HUES6 (cell line): ENCODE measurements at regions not wholly inside any gene's neighbourhood (a gene's known extent, or its start where the extent isn't known, plus 50 kb on each side); places are given as distances from the start of the nearest gene placed in this dataset.

ENCODE experiments used
- H3K27ac ChIP-seq: 2 replicates; pipeline ENCODE4 v1.7.0; 2013; ENCODE audit warnings: low read depth, mild to moderate bottlenecking, low read length, inconsistent platforms
- H3K27me3 ChIP-seq: 2 replicates; pipeline ENCODE4 v1.6.1; 2013; ENCODE audit warnings: low read length; ENCODE audit not compliant: control insufficient read depth, insufficient read depth
- H3K36me3 ChIP-seq: 2 replicates; pipeline ENCODE4 v1.6.1; 2013; ENCODE audit warnings: low read length; ENCODE audit not compliant: control insufficient read depth, insufficient read depth
- H3K4me1 ChIP-seq: 2 replicates; pipeline ENCODE4 v1.6.1; 2013; ENCODE audit warnings: low read length; ENCODE audit not compliant: control insufficient read depth, insufficient read depth
- H3K4me3 ChIP-seq: 2 replicates; pipeline ENCODE4 v1.5.1; 2013; ENCODE audit warnings: low read depth, low read length
- H3K9ac ChIP-seq: one replicate; pipeline ENCODE4 v1.6.1; 2013; ENCODE audit warnings: mild to moderate bottlenecking, low read length
- H3K9me3 ChIP-seq: 2 replicates; pipeline ENCODE4 v1.6.1; 2013; ENCODE audit warnings: low read depth, low read length; ENCODE audit not compliant: control insufficient read depth, insufficient read depth

GRCh38 chr7:131003634-131004033, 269.6 kb upstream of the KLF14 start:
- H3K27ac ChIP-seq = no peak overlapping the region
- H3K4me3 ChIP-seq = no peak overlapping the region
- no peaks in the 10 kb centered on the region for H3K36me3 ChIP-seq
- no peak overlapping the region for H3K9ac ChIP-seq
- peaks cover 13% of the 10 kb centered on the region for H3K4me1 ChIP-seq
- H3K27me3 ChIP-seq = no peaks in the 10 kb centered on the region
- peaks cover 5% of the 10 kb centered on the region; the same call in 1 of the 2 replicates for H3K9me3 ChIP-seq

- H3K36me3 ChIP-seq = no peaks in the 10 kb centered on the region
- H3K9ac ChIP-seq = no peak overlapping the region
- peaks cover 5% of the 10 kb centered on the region; the same call in 1 of the 2 replicates for H3K9me3 ChIP-seq
- H3K27me3 ChIP-seq = no peaks in the 10 kb centered on the region
- H3K4me3 ChIP-seq = no peak overlapping the region
- H3K27ac ChIP-seq = no peak overlapping the region
- H3K4me1 ChIP-seq = peaks cover 13% of the 10 kb centered on the region
These were observed 270.4 kb upstream of the KLF14 start for GRCh38 chr7:131004371-131004770.

GRCh38 chr7:131007439-131008330, 273.7 kb upstream of the KLF14 start:
- H3K9me3 ChIP-seq = peaks cover under 1% of the 10 kb centered on the region; the same call in 1 of the 2 replicates
- no peak overlapping the region for H3K9ac ChIP-seq
- H3K27me3 ChIP-seq = no peaks in the 10 kb centered on the region
- H3K27ac ChIP-seq = no peak overlapping the region
- H3K4me3 ChIP-seq = no peak overlapping the region
- H3K36me3 ChIP-seq = no peaks in the 10 kb centered on the region
- peaks cover 15% of the 10 kb centered on the region for H3K4me1 ChIP-seq

DNA sequence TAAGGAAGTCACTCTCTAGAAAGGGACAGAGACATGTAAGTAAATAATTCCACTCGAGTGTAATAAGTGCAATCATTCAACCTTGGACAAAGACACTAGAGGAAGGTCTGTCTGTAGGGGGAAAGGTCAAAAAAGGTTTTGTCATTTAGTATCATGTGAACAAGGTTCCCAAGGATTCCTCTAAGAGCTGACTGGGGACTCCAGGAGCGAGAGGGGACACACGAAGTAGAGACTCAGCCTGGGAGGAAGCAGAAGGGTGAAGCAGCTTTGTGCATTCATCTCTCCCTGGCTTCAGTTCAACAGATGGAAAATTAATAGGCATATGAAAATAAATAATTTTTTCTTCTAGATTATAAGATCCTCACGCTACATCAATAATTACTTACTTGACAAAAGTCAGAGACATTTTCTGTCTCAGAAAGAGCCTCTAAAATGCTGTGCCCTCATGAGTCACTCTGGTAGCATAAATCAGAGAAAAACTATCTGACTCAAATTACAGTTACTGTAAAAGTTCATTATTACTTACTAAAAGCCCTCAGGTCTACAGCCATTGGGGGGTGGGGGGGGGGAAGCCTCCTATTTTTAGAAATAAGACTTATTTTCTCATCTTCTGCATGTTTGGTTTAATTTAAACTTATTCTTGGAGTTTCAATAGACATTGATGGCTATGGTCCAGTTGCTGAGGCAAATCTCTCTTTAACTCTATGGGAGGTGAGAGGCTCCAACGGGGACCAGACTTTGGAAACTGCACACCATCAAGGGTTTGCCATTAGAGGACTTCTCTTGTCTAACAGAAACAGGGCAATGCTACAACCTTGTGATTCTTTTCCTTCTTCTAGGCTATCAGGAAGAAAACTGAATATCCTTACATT, 275.1 kb upstream of the KLF14 start:
- Histone ChIP-seq H3K9me3 (no peaks in the 10 kb centered on the region), H3K36me3 (no peaks in the 10 kb centered on the region), H3K9ac (no peak overlapping the region), H3K27ac (no peak overlapping the region), H3K4me3 (no peak overlapping the region), H3K27me3 (no peaks in the 10 kb centered on the region), H3K4me1 (peaks cover 22% of the 10 kb centered on the region)

DNA sequence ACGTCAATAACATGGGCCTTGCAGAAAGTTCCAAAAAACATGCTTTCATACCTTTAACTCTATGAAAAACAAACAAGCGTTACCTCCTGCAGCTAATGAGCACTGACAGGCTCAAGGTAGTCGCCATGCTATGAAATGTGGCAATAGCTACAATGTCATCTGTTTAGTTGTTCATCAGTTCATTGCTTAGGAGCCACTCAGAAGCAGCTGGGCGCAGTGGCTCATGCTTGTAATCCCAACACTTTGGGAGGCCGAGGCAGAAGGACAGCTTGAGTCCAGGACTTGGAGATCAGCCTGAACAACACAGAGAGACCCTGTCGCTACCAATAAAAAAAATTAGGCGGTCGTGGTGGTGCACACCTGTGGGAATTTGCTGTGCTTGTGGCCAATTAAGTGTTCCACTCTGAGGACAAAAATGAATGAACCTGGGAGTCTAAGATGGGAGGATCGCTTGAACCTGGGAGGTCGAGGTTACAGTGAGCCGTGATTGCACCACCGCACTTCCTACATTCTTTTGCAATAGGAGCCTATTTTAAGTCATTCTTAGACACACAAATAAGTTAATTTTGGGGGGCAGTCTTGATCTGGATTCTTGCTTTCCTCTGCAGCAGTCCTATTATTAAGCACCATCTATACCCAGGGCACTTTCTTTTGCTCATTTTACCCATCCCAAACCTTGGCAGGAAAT, 276.2 kb upstream of the KLF14 start:
- Histone ChIP-seq H3K27ac (no peak overlapping the region), H3K4me3 (no peak overlapping the region), H3K36me3 (no peaks in the 10 kb centered on the region), H3K4me1 (peaks cover 22% of the 10 kb centered on the region), H3K27me3 (no peaks in the 10 kb centered on the region), H3K9me3 (no peaks in the 10 kb centered on the region), H3K9ac (no peak overlapping the region)

DNA sequence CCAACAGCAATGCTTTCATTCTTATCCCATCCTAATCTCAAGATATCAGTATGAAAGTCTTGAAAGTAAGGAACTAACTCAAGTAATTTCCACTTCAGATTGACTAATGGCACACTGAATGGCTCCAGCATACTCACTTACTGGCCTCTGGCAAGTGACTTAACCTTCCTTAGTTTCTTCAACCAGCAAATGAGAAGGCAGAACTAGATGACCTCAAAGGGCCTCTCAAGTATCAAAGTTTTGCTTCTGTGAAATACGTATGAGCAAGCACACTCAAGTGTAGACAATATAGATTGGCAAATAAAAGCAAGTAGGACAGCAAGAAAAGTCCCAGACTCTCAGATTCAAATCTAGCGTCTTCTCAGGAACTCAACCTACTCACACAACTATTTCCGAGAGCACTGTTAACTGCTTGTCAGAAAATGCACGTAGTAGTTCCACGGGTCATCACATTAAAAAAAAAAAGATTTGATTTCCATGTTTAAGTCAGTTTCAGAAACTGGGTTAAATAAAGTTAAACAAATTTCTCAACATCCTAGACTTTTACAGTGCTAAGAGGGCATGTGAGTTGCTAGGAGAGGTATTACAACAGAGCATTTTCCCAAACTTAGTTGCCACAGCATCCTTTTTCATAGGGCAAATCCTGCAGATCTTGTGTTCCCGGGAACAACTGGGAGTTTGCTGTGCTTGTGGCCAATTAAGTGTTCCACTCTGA, 276.9 kb upstream of the KLF14 start:
- no peak overlapping the region for H3K27ac ChIP-seq
- H3K9me3 ChIP-seq = no peaks in the 10 kb centered on the region
- H3K4me1 ChIP-seq = peaks cover 22% of the 10 kb centered on the region
- no peak overlapping the region for H3K9ac ChIP-seq
- no peaks in the 10 kb centered on the region for H3K36me3 ChIP-seq
- H3K27me3 ChIP-seq = no peaks in the 10 kb centered on the region
- H3K4me3 ChIP-seq = no peak overlapping the region

DNA sequence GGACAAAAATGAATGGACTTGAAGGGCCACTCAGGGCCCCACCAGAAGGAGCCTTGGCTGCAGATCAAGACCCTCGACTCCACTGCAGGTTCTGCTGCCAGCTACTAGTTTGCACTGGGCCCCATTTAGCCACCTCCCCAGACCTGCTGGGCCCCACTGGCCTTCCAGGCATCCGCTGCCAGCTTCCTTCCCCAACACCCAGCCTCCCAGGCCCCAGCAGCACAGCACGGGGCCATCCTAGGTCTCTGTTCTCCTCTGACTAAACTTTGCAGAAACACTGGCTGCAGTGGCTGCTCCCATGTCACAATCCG, 277.4 kb upstream of the KLF14 start:
- no peaks in the 10 kb centered on the region for H3K36me3 ChIP-seq
- peaks cover 22% of the 10 kb centered on the region for H3K4me1 ChIP-seq
- no peaks in the 10 kb centered on the region for H3K27me3 ChIP-seq
- no peak overlapping the region for H3K27ac ChIP-seq
- no peaks in the 10 kb centered on the region for H3K9me3 ChIP-seq
- no peak overlapping the region for H3K9ac ChIP-seq
- no peak overlapping the region for H3K4me3 ChIP-seq

DNA sequence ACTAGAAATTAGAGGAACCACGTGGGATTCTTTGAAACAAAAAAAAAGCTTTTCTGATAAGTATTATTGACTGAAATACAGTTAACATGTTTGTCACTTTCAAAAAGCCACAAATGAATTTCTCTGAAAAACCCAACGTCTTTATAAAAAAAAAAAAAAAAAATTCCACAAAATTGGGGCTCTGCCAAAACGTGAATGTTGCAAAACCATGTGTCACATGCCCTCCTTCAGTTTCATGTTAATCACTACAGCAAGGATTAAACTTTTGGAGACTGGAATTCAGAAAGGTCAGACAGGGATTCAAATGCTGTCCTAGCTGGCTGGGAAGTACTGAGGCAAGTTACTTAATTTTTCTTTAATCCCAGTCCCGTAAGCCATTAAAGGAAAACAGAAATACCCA, 278.0 kb upstream of the KLF14 start:
- no peaks in the 10 kb centered on the region for H3K36me3 ChIP-seq
- H3K27ac ChIP-seq = no peak overlapping the region
- H3K4me3 ChIP-seq = no peak overlapping the region
- no peaks in the 10 kb centered on the region for H3K27me3 ChIP-seq
- H3K9ac ChIP-seq = no peak overlapping the region
- no peaks in the 10 kb centered on the region for H3K9me3 ChIP-seq
- H3K4me1 ChIP-seq = peaks cover 22% of the 10 kb centered on the region

- no peaks in the 10 kb centered on the region for H3K9me3 ChIP-seq
- H3K4me3 ChIP-seq = no peak overlapping the region
- no peak overlapping the region for H3K9ac ChIP-seq
- H3K4me1 ChIP-seq = peaks cover 19% of the 10 kb centered on the region
- H3K27me3 ChIP-seq = no peaks in the 10 kb centered on the region
- H3K27ac ChIP-seq = no peak overlapping the region
- no peaks in the 10 kb centered on the region for H3K36me3 ChIP-seq
These were observed 278.5 kb upstream of the KLF14 start for GRCh38 chr7:131012477-131013031.

- Histone ChIP-seq H3K9ac (no peak overlapping the region), H3K4me3 (no peak overlapping the region), H3K9me3 (no peaks in the 10 kb centered on the region), H3K27ac (no peak overlapping the region), H3K36me3 (no peaks in the 10 kb centered on the region), H3K4me1 (peaks cover 12% of the 10 kb centered on the region), H3K27me3 (no peaks in the 10 kb centered on the region)
These were observed 279.7 kb upstream of the KLF14 start for GRCh38 chr7:131013716-131014115.
